Panc1 (cell line): ENCODE measurements at regions not wholly inside any gene's neighbourhood (a gene's known extent, or its start where the extent isn't known, plus 50 kb on each side); places are given as distances from the start of the nearest gene placed in this dataset.

ENCODE experiments used
- ATAC-seq: fragments of 200-7000 bp; cut with Tn5 transposase; 2 replicates; pipeline ENCODE4 v1.9.1; 2020; ENCODE audit warnings: mild to moderate bottlenecking, moderate library complexity
- BruUV-seq: library from RNA; stranded (reverse); fragments of 400-500 nt; replicated peaks from 2 replicates; lab custom pipeline; 2021; lab: Mats Ljungman, UMichigan
- CTCF ChIA-PET: fragments of 300-600 bp; sonication (Branson Sonifier 250); formaldehyde crosslinking; loops from one replicate; lab custom pipeline; 2022; ENCODE audit warnings: antibody characterized with exemption; lab: Charles Lee
- POLR2A ChIA-PET: fragments of 300-600 bp; sonication (Branson Sonifier 250); formaldehyde crosslinking; loops from one replicate; lab custom pipeline; 2022; ENCODE audit warnings: antibody characterized with exemption; lab: Charles Lee
- DNase-seq: peaks from one replicate; pipeline ENCODE4 v3.0.0-alpha.2; 2010; ENCODE audit warnings: low read depth, low spot score
- H3K27ac ChIP-seq: 2 replicates; pipeline ENCODE4 v1.5.1; 2011; ENCODE audit warnings: mild to moderate bottlenecking, low read length, inconsistent platforms
- H3K27me3 ChIP-seq: fragments of 200-500 bp; sonication (Bioruptor generic); 2 replicates; pipeline ENCODE4 v1.6.0; 2014; ENCODE audit warnings: low read length, inconsistent platforms; ENCODE audit not compliant: control insufficient read depth, insufficient read depth
- H3K36me3 ChIP-seq: fragments of 200-500 bp; sonication (Bioruptor generic); 2 replicates; pipeline ENCODE4 v1.5.1; 2014; ENCODE audit warnings: inconsistent platforms, mild to moderate bottlenecking, low read length, moderate library complexity; ENCODE audit not compliant: control insufficient read depth, insufficient read depth
- H3K4me1 ChIP-seq: 2 replicates; pipeline ENCODE4 v1.5.1; 2011; ENCODE audit warnings: inconsistent platforms, mild to moderate bottlenecking, low read length, moderate library complexity; ENCODE audit not compliant: control insufficient read depth, insufficient read depth
- H3K4me3 ChIP-seq, 2 experiments: 2 replicates each; pipeline ENCODE4 v1.5.1; 2011 to 2012; ENCODE audit warnings: low read depth in 2 of 2, low read length in 2 of 2, mild to moderate bottlenecking in 2 of 2, inconsistent platforms in 1 of 2, moderate library complexity in 1 of 2
- H3K9me3 ChIP-seq: fragments of 200-500 bp; sonication (Bioruptor generic); 2 replicates; pipeline ENCODE4 v1.5.1; 2014; ENCODE audit warnings: low read depth, mild to moderate bottlenecking, inconsistent platforms, low read length, moderate library complexity; ENCODE audit not compliant: control insufficient read depth, insufficient read depth
- CTCF ChIP-seq: fragments of 450-650 bp; IDR thresholded peaks from 2 replicates; pipeline ENCODE4 v1.5.1; 2017; ENCODE audit warnings: mild to moderate bottlenecking
- POLR2AphosphoS5 ChIP-seq: IDR thresholded peaks from 2 replicates; pipeline ENCODE4 v1.6.1; 2012; ENCODE audit warnings: mild to moderate bottlenecking, low read depth, low read length, moderate library complexity
- REST ChIP-seq, 2 experiments: IDR thresholded peaks; 2 replicates each; pipeline ENCODE4 v1.6.1; 2011 to 2012; ENCODE audit warnings: low read depth in 2 of 2, control low read depth in 1 of 2, low read length in 1 of 2, mild to moderate bottlenecking in 1 of 2, moderate library complexity in 1 of 2; ENCODE audit not compliant: insufficient read depth in 1 of 2
- SIN3A ChIP-seq: IDR thresholded peaks from 2 replicates; pipeline ENCODE4 v1.6.1; 2012; ENCODE audit warnings: low read depth, mild to moderate bottlenecking, low read length, moderate library complexity, borderline replicate concordance; ENCODE audit not compliant: insufficient read depth
- TCF7L2 ChIP-seq: IDR thresholded peaks from 2 replicates; pipeline ENCODE4 v1.6.1; 2011; ENCODE audit warnings: mild to moderate bottlenecking, low read depth, low read length, inconsistent platforms
- in situ Hi-C: cut with HindIII; loops from 2 replicates; pipeline ENCODE4 v1.10.0; 2016; ENCODE audit warnings: low sequenced_read_pairs, low pct_unique_long_range_greater_than_20kb
- intact Hi-C: fragments of 100-400 bp; cut with micrococcal nuclease; formaldehyde crosslinking; loops from one replicate; pipeline ENCODE4 v1.10.0; 2022; ENCODE audit not compliant: unreplicated experiment

DNA sequence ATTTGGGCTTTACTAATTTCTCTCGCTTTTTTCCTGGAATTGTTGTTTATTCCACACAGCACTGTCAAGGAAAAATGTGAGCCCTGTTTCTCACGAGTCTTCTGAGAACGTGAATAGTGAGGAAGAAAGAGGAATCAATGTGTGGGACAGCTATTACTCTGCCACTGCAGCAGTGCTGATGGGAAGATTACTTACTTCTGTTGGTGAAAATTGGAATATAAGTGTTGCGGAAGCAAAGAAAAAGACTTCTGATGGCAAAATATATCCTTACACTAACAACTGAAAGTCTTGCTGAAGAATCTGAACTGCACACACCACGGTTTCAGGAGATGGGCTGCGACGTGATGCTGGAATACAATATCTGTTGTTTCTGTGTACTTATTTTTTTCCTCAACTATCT is 884.2 kb downstream of the AACS start:
- no TSS peak for BruUV-seq
- TF ChIP-seq CTCF (no peak), POLR2AphosphoS5 (no peak), REST (IDR thresholded peaks at IDR 0.05; ENCODE audit: insufficient read depth in 1 of 2, low read depth in 2 of 2, low read length in 1 of 2) (no peak)
- ChIA-PET POLR2A (no interaction called here), CTCF (no interaction called here)
- intact Hi-C loops (no loop called here), in situ Hi-C loops (no loop called here)
- H3K4me1 ChIP-seq: no peaks in the 10 kb centered on the region
- H3K9me3 ChIP-seq: no peaks in the 10 kb centered on the region
- no peaks in the 10 kb centered on the region for H3K36me3 ChIP-seq
- ATAC-seq (no peak), DNase-seq (no peak)
- H3K4me3 ChIP-seq: no peak overlapping the region
- H3K27ac ChIP-seq: no peak overlapping the region
- no peaks in the 10 kb centered on the region for H3K27me3 ChIP-seq

DNA sequence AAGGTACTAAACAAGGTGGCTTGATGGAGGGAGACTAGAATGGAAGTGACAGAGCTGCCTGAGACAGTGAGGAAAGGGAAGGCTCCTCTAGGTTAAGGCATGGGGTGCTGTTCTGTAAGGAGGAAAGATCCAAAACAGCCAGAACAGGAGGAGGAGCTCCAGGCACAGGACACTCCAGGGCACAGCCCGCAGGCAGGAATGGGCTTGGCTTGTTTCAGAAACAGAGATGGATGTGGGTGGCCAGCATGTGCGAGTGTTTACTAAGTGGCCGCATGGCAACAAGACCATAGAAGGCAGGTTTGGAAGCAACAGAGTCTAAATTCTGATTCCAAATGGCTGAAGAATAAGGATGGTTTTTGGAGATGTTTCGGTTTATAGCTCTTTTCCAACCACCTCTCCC is 889.1 kb downstream of the AACS start:
- Histone ChIP-seq H3K4me1 (no peaks in the 10 kb centered on the region), H3K27ac (no peak overlapping the region), H3K36me3 (no peaks in the 10 kb centered on the region), H3K27me3 (no peaks in the 10 kb centered on the region), H3K9me3 (no peaks in the 10 kb centered on the region), H3K4me3 (no peak overlapping the region)
- DNase-seq (no peak), ATAC-seq (no peak)
- in situ Hi-C loops (no loop called here), intact Hi-C loops (no loop called here)
- ChIA-PET CTCF (no interaction called here), POLR2A (no interaction called here)
- BruUV-seq: no TSS peak
- TF ChIP-seq POLR2AphosphoS5: no peak
- no peak for TF ChIP-seq TCF7L2
- TF ChIP-seq SIN3A: no peak
- TF ChIP-seq REST (IDR thresholded peaks at IDR 0.05; ENCODE audit: insufficient read depth in 1 of 2, low read depth in 2 of 2, low read length in 1 of 2): no peak
- TF ChIP-seq CTCF: no peak
